HCT116 (cell line): ENCODE measurements at regions not wholly inside any gene's neighbourhood (a gene's known extent, or its start where the extent isn't known, plus 50 kb on each side); places are given as distances from the start of the nearest gene placed in this dataset.

Source experiments
- CEBPB ChIP-seq: IDR thresholded peaks from 2 replicates; pipeline ENCODE4 v1.6.1; 2012; ENCODE audit warnings: low read depth
- EGR1 ChIP-seq: IDR thresholded peaks from 2 replicates; pipeline ENCODE4 v1.6.1; 2012; ENCODE audit warnings: low read depth
- EZH2phosphoT487 ChIP-seq: fragments of 200-600 bp; IDR thresholded peaks from 2 replicates; pipeline ENCODE4 v1.6.1; 2018; ENCODE audit warnings: antibody characterized with exemption, borderline replicate concordance
- MAX ChIP-seq: IDR thresholded peaks from 2 replicates; pipeline ENCODE4 v1.6.1; 2012
- POLR2A ChIP-seq: IDR thresholded peaks from 2 replicates; pipeline ENCODE4 v1.7.0; 2011; ENCODE audit warnings: borderline replicate concordance; ENCODE audit not compliant: insufficient read depth, insufficient read length; ENCODE audit errors: extremely low read depth
- POLR2AphosphoS5 ChIP-seq: IDR thresholded peaks from 2 replicates; pipeline ENCODE4 v1.6.1; 2011; ENCODE audit warnings: mild to moderate bottlenecking, low read depth, low read length, moderate library complexity
- RAD21 ChIP-seq: IDR thresholded peaks from 2 replicates; pipeline ENCODE4 v1.6.1; 2012; ENCODE audit warnings: low read depth, mild to moderate bottlenecking
- REST ChIP-seq: IDR thresholded peaks from 2 replicates; pipeline ENCODE4 v1.6.1; 2012; ENCODE audit warnings: low read depth
- SIN3A ChIP-seq: IDR thresholded peaks from 2 replicates; pipeline ENCODE4 v1.6.1; 2012; ENCODE audit warnings: low read depth
- TCF7L2 ChIP-seq: IDR thresholded peaks from 2 replicates; pipeline ENCODE4 v1.7.0; 2011; ENCODE audit warnings: borderline replicate concordance, inconsistent platforms; ENCODE audit not compliant: insufficient read depth, insufficient read length; ENCODE audit errors: extremely low read depth
- YY1 ChIP-seq: IDR thresholded peaks from 2 replicates; pipeline ENCODE4 v1.6.1; 2011; ENCODE audit warnings: low read length, low read depth, moderate library complexity, mild to moderate bottlenecking; ENCODE audit not compliant: insufficient replicate concordance; ENCODE audit errors: extremely low read depth
- ZBTB33 ChIP-seq: IDR thresholded peaks from 2 replicates; pipeline ENCODE4 v1.6.1; 2011; ENCODE audit warnings: mild to moderate bottlenecking, low read length, moderate library complexity; ENCODE audit not compliant: insufficient replicate concordance; ENCODE audit errors: extremely low read depth
- ZNF274 ChIP-seq: fragments of 200-500 bp; sonication (Bioruptor generic); IDR thresholded peaks from 2 replicates; pipeline ENCODE4 v1.6.1; 2014; ENCODE audit warnings: mild to moderate bottlenecking, low read depth, low read length, inconsistent platforms
- TF ChIP-seq, protein P1 (sequence below), 3 experiments: fragments of 200-600 bp in 1 of 3; sonication (generic) in 1 of 3; IDR thresholded peaks in 2 of 3; conservative IDR thresholded peaks in 1 of 3; 2 replicates each; pipeline ENCODE4 v1.5.1; 2012 to 2017; ENCODE audit warnings: low read depth in 2 of 3, low read length in 2 of 3, antibody characterized with exemption in 1 of 3, borderline replicate concordance in 1 of 3, control low read depth in 1 of 3, mild to moderate bottlenecking in 1 of 3, mixed read lengths in 1 of 3, mixed run types in 1 of 3, moderate library complexity in 1 of 3; ENCODE audit not compliant: insufficient read depth in 1 of 3

DNA sequence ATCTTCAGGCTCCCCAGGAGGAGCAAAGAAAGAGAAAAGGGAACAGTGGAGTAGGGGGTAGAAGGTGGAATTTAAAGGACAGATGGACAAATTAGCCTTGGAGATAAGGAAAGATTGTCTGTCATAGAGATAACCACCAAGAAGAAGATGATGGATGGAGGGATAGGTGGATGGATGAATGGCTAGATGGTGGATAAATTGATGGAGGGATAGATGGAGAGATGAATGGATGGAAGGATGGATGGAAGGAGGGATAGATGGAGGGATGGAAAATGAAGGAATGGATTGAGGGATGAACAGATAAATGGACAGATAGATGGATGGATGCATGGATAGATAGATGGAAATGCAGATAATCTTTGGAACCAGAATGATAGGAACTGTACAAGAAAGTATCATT is 102.8 kb downstream of the TNFAIP3 start:
- TF ChIP-seq, protein P1, sequence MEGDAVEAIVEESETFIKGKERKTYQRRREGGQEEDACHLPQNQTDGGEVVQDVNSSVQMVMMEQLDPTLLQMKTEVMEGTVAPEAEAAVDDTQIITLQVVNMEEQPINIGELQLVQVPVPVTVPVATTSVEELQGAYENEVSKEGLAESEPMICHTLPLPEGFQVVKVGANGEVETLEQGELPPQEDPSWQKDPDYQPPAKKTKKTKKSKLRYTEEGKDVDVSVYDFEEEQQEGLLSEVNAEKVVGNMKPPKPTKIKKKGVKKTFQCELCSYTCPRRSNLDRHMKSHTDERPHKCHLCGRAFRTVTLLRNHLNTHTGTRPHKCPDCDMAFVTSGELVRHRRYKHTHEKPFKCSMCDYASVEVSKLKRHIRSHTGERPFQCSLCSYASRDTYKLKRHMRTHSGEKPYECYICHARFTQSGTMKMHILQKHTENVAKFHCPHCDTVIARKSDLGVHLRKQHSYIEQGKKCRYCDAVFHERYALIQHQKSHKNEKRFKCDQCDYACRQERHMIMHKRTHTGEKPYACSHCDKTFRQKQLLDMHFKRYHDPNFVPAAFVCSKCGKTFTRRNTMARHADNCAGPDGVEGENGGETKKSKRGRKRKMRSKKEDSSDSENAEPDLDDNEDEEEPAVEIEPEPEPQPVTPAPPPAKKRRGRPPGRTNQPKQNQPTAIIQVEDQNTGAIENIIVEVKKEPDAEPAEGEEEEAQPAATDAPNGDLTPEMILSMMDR (IDR thresholded peaks at IDR 0.05 in 2 of 3, conservative IDR thresholded peaks at IDR 0.05 in 1 of 3; ENCODE audit: borderline replicate concordance in 1 of 3, insufficient read depth in 1 of 3, low read depth in 2 of 3, low read length in 2 of 3) = no peak
- TF ChIP-seq ZBTB33 = no peak
- no peak for TF ChIP-seq POLR2A
- no peak for TF ChIP-seq MAX
- TF ChIP-seq ZNF274 = no peak
- no peak for TF ChIP-seq POLR2AphosphoS5
- no peak for TF ChIP-seq REST
- TF ChIP-seq EZH2phosphoT487 = no peak
- TF ChIP-seq YY1 = no peak
- no peak for TF ChIP-seq SIN3A
- no peak for TF ChIP-seq CEBPB
- TF ChIP-seq TCF7L2 = no peak
- no peak for TF ChIP-seq RAD21
- TF ChIP-seq EGR1 = no peak
